MM.1S (cell line): ENCODE measurements at regions not wholly inside any gene's neighbourhood (a gene's known extent, or its start where the extent isn't known, plus 50 kb on each side); places are given as distances from the start of the nearest gene placed in this dataset.

ENCODE experiments used
- CTCF ChIP-seq: fragments of 300-600 bp; sonication (generic); IDR thresholded peaks from 2 replicates; pipeline ENCODE4 v1.5.1; 2016; ENCODE audit warnings: antibody characterized with exemption, low read length, mixed read lengths
- EZH2 ChIP-seq: fragments of 300-600 bp; sonication (generic); optimal IDR thresholded peaks from 2 replicates; pipeline ENCODE3; 2017; ENCODE audit warnings: low read depth, mild to moderate bottlenecking, antibody characterized with exemption, low read length, mixed read lengths
- EZH2phosphoT487 ChIP-seq: fragments of 300-600 bp; sonication (generic); IDR thresholded peaks from 2 replicates; pipeline ENCODE4 v1.6.1; 2018; ENCODE audit warnings: antibody characterized with exemption, low read length

- TF ChIP-seq CTCF (no peak), EZH2phosphoT487 (no peak), EZH2 (no peak)
These were observed 750.8 kb upstream of the KLHL29 start for GRCh38 chr2:22634167-22634566.
